ENCODE measurements at regions not wholly inside any gene's neighbourhood (a gene's known extent, or its start where the extent isn't known, plus 50 kb on each side); places are given as distances from the start of the nearest gene placed in this dataset.

DNA sequence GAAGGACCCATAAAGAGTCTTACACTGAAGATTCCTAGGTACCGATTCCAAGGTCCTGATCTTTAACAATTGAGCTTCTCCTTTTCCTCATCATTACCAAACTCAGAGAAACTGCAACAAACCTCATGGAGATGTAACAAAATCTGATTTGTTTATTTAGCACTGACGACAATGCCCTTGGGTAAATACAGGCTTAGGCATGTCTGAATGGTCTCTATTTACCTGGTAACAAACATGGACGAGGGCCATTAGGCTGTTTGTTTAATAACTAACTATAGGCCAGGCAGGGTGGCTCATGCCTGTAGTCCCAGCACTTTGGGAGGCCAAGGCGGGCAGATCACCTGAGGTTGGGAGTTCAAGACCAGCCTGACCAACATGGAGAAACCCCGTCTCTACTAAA is 333.3 kb downstream of the AGTPBP1 start:
- no peaks in the 10 kb centered on the region for H3K4me1 Mint-ChIP-seq (ENCODE audit: low read depth)
- no peak overlapping the region for H3K4me3 Mint-ChIP-seq
- no peaks in the 10 kb centered on the region for H3K9me3 Mint-ChIP-seq
- no peaks in the 10 kb centered on the region for H3K36me3 Mint-ChIP-seq (ENCODE audit: low read depth)
- H3K27me3 Mint-ChIP-seq: peaks cover 3% of the 10 kb centered on the region
- H3K27ac Mint-ChIP-seq: no peak overlapping the region

DNA sequence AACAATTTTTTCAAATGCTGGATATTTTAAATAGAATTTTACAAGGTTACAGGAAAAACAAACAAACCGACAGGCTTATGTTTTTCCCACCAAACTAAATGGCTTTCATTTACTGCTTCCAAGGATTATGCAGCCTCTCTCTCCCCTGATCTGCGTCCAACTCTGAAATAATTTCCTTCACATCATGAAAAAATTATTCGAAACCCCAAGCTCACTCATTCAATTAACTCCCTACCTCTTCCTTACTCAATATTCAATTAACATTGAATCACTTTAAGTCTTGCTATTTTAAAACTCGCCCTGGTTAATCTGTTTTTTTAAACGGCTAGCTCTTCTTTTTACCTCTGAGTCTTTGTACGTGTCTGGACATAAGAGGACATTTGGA is 336.2 kb downstream of the AGTPBP1 start:
- no peaks in the 10 kb centered on the region for H3K4me1 Mint-ChIP-seq (ENCODE audit: low read depth)
- H3K27me3 Mint-ChIP-seq: peaks cover 3% of the 10 kb centered on the region
- H3K27ac Mint-ChIP-seq: no peak overlapping the region
- H3K4me3 Mint-ChIP-seq: no peak overlapping the region
- H3K36me3 Mint-ChIP-seq (ENCODE audit: low read depth): no peaks in the 10 kb centered on the region
- H3K9me3 Mint-ChIP-seq: no peaks in the 10 kb centered on the region

DNA sequence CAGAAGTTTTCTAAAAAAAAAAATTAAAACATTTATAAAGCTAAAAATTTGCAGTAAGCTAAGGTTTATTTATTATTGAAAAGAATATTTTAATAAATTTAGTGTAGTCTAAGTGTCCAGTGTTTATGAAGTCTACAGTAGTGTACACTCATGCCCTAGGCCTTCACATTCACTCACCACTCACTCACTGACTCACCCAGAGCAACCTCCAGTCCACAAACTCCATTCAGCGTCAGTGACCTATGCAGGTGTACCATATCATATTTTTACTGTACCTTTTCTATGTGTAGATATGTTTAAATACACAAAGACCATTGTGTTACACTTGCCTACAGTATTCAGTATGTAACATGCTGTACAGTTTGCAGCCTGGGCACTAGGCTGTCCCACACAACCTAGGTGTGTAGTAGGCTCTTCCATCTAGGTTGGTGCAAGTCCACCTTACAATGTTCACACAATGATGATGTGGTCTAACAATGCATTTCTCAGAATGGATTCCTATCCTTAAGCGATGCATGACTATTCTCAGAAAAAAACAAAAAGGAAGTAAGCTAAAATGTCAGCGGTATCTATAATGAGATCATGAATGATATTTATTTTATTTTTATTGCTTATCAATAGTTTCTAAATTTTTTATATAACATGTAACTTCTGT is 336.7 kb downstream of the AGTPBP1 start:
- Mint-ChIP-seq H3K27me3 (peaks cover 3% of the 10 kb centered on the region), H3K4me1 (ENCODE audit: low read depth) (no peaks in the 10 kb centered on the region), H3K4me3 (no peak overlapping the region), H3K27ac (no peak overlapping the region), H3K9me3 (no peaks in the 10 kb centered on the region), H3K36me3 (ENCODE audit: low read depth) (no peaks in the 10 kb centered on the region)

DNA sequence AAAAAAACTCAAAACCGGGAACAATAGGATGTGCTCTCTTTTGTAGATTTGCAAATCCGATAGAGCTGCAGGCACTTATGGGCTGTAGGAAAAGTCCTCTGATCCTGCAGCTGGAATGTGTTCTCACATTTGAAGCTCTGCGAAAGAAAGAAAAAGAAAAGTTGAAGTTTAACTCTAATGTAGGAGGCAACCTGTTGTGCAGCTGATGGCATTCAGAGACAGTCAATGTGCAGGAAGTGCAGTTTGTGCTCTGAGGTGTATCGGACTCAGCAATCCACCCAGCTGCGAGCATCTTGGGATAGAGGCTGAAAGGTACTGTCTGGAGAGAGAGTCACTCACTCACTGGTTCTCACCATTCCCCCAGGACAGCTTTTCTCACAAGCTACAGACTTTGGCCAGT is 339.2 kb downstream of the AGTPBP1 start:
- H3K27me3 Mint-ChIP-seq: peaks cover 1% of the 10 kb centered on the region
- no peaks in the 10 kb centered on the region for H3K9me3 Mint-ChIP-seq
- no peak overlapping the region for H3K27ac Mint-ChIP-seq
- no peaks in the 10 kb centered on the region for H3K4me1 Mint-ChIP-seq (ENCODE audit: low read depth)
- no peak overlapping the region for H3K4me3 Mint-ChIP-seq
- no peaks in the 10 kb centered on the region for H3K36me3 Mint-ChIP-seq (ENCODE audit: low read depth)

DNA sequence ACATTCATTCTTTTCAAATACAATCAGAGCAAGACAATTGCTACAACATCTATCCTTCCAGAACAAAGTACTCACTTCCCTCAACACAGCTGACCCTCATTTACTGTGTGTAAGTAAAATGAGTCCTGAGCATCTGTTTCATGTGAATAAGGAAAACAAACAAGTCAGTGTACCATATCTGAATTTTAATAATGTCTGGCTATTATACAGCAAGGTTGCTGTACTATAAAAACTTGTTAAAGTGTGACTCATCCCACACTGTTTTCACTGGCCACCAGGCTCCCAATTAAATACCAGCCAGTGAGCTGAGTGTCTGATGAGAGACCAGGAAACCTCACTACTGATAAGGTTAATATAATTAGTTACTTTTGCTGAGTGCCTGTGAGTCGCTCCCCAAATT is 339.8 kb downstream of the AGTPBP1 start:
- Mint-ChIP-seq H3K27me3 (no peaks in the 10 kb centered on the region), H3K9me3 (no peaks in the 10 kb centered on the region), H3K27ac (no peak overlapping the region), H3K4me3 (no peak overlapping the region), H3K36me3 (ENCODE audit: low read depth) (no peaks in the 10 kb centered on the region), H3K4me1 (ENCODE audit: low read depth) (no peaks in the 10 kb centered on the region)

DNA sequence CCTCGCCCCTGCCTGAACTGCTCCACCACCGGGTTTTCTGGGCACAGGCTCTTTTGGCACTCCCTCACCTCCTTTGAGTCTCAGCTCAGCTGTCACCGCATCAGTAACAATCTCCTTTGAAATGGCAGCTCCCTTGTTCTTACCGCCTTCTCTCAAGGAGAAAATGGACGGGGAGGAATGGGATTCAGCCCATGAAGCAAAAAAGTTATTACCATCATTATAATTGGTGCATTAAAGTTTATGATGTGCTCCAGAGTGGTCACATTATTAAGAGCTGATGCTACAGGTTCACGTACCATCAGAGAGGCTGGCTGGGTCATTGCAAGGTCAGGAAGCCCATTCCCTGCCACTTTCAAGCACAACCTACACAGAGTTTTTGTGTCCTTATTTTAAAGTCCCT is 344.7 kb downstream of the AGTPBP1 start:
- no peaks in the 10 kb centered on the region for H3K36me3 Mint-ChIP-seq (ENCODE audit: low read depth)
- peaks cover 15% of the 10 kb centered on the region for H3K27me3 Mint-ChIP-seq
- no peaks in the 10 kb centered on the region for H3K4me1 Mint-ChIP-seq (ENCODE audit: low read depth)
- no peaks in the 10 kb centered on the region for H3K9me3 Mint-ChIP-seq
- no peak overlapping the region for H3K27ac Mint-ChIP-seq
- H3K4me3 Mint-ChIP-seq: no peak overlapping the region

DNA sequence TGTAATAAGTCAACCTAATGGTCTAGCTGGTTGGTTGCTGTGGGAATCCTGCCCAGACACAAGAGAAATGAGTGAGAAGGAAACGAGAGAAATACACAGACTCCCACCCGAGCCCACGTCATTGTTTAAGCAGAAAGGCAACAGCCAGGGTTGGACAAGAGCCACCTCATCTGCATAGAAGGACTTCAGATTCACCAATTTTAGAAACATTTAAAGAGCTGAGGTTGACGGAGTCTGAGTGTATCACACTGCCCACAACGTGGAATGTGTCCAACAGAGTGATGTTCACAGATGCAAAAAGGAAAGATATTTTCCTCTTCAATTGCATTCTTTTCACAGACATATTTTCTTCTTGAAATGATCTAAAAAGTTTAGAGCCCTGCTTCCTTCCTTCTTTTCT is 349.5 kb downstream of the AGTPBP1 start:
- Mint-ChIP-seq H3K4me1 (ENCODE audit: low read depth) (no peaks in the 10 kb centered on the region), H3K36me3 (ENCODE audit: low read depth) (no peaks in the 10 kb centered on the region), H3K27me3 (peaks cover 22% of the 10 kb centered on the region), H3K4me3 (no peak overlapping the region), H3K9me3 (no peaks in the 10 kb centered on the region), H3K27ac (no peak overlapping the region)

DNA sequence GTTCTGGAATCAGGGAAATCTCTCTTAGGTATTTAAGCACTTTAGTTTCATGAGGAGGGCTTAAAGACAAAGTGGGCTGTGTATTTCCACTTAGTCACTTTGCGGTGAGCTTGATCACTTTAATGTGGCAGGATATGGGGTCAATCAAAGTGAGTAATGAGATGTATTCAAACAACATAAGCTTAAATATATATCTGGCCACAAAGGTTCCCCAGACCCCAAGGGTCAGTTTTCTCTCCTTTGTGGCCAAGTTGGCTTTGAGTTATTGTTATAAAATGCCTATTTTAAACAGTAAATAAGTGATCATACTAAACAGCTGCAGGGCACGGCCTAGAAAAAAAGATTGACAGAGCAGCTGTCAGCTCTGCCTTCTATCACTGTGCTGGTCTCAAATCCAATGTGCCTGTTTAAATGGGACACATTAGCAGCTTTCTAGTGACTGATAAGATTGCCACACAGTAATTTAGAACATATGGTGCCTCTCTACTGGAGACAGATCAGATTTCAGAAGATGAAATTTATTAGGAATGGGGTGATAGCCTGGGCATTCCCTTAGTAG is 363.9 kb downstream of the AGTPBP1 start:
- Mint-ChIP-seq H3K27ac (no peak overlapping the region), H3K4me1 (ENCODE audit: low read depth) (peaks cover 8% of the 10 kb centered on the region), H3K9me3 (no peaks in the 10 kb centered on the region), H3K36me3 (ENCODE audit: low read depth) (no peaks in the 10 kb centered on the region), H3K4me3 (no peak overlapping the region), H3K27me3 (peaks cover 22% of the 10 kb centered on the region)

DNA sequence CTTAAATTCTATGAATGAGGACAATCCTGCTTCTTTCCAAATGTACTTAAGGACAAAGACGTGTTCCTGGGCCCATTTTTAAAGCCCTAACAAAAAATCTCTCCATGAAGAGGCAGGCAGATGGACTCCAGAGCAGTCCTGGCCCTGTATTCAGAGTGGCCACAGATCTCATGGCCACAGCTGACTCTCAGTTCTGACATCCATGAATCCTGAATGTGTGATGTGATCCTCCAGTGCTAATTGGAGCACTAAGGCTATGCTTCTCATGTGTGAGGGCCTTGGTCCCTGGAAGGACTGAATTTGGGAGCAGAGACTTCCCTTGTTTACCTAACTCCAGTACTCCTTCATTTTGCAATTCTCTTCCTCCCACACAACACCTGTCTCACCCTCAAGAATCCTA is 373.0 kb downstream of the AGTPBP1 start:
- no peak overlapping the region for H3K4me3 Mint-ChIP-seq
- no peak overlapping the region for H3K27ac Mint-ChIP-seq
- H3K9me3 Mint-ChIP-seq: no peaks in the 10 kb centered on the region
- H3K36me3 Mint-ChIP-seq (ENCODE audit: low read depth): no peaks in the 10 kb centered on the region
- no peaks in the 10 kb centered on the region for H3K4me1 Mint-ChIP-seq (ENCODE audit: low read depth)
- H3K27me3 Mint-ChIP-seq: no peaks in the 10 kb centered on the region

DNA sequence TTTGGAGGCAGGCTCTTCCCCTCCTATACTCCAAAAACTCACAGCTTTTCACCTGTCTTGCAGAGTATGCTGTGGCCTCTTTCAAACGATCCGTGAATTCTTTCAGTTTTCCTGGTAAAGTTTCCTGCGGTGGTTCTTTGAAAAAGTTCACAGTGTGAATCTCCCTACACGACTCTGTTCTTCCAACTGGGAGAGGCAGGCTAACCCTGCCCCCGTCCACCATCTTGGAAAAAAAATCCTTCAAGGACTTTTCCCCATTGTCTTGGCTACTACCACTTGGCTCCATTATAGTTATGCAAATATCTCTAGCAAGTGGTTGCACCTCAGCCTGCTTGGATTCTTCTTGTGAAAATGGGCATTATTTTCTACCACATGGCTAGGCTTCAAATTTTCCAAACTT is 382.6 kb downstream of the AGTPBP1 start:
- Mint-ChIP-seq H3K4me3 (no peak overlapping the region), H3K4me1 (ENCODE audit: low read depth) (no peaks in the 10 kb centered on the region), H3K27me3 (peaks cover 14% of the 10 kb centered on the region), H3K27ac (no peak overlapping the region), H3K9me3 (peaks cover 6% of the 10 kb centered on the region), H3K36me3 (ENCODE audit: low read depth) (no peaks in the 10 kb centered on the region)

DNA sequence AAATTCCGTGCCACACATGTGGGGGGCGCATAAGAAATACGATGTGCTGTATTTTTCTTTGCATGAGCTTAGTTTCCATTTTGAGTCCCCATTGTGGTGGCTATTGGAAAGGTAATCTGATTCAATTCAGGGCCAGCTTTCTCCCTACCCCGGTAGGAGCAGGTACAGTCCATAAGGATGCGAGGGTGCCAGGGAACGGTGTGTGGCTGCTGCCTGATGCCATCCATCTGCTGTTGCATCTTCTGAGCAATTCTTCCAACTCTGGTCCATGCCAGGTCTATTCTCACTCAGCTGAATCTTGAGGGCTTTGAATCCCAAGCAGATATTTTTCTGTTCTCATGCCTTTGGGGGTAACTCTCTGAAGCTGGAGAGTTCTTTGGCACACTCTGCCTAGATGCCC is 392.7 kb downstream of the AGTPBP1 start:
- Mint-ChIP-seq H3K9me3 (no peaks in the 10 kb centered on the region), H3K27ac (no peak overlapping the region), H3K27me3 (peaks cover 4% of the 10 kb centered on the region), H3K4me3 (no peak overlapping the region), H3K36me3 (ENCODE audit: low read depth) (no peaks in the 10 kb centered on the region), H3K4me1 (ENCODE audit: low read depth) (no peaks in the 10 kb centered on the region)

DNA sequence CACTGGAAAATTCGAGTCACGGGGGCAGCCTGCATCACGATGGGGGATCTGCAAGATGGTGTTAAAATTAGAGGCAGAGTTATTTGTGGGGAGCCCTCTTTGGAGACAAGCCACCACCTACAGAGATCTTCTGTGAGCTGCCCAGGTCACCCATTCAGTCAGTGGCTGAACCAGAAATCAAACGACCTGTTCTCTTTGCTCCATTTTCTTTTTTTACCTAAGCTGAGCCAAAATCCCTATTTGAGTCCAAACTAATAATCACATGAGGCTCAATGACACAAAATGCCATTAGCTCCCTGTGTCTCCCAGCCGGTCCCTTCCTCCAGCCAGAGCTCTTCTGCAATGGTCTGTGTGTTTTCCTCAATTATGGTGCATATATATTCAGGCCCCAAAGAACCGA is 394.2 kb downstream of the AGTPBP1 start:
- H3K4me3 Mint-ChIP-seq: no peak overlapping the region
- no peak overlapping the region for H3K27ac Mint-ChIP-seq
- no peaks in the 10 kb centered on the region for H3K9me3 Mint-ChIP-seq

DNA sequence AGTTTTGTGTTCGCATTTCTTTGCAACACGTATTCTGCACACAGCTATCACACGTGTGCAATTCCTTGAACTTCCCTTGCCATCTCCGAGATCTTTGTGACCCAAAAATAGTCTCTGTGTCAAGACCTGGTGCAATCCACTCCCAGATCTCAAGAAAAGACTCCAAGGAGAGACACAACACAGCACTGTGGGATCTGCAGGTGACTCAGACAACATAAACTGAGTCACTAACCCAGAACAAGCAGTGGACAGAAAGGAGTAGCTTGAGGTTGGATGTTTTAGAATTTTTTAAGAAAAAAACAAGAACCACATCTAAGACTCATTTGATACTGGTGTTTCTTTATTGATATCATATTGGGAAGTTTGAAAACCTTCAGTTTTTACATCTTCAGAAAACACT is 396.9 kb downstream of the AGTPBP1 start:
- H3K4me1 Mint-ChIP-seq (ENCODE audit: low read depth): no peaks in the 10 kb centered on the region
- no peaks in the 10 kb centered on the region for H3K36me3 Mint-ChIP-seq (ENCODE audit: low read depth)
- no peak overlapping the region for H3K4me3 Mint-ChIP-seq
- H3K9me3 Mint-ChIP-seq: no peaks in the 10 kb centered on the region
- H3K27me3 Mint-ChIP-seq: peaks cover 10% of the 10 kb centered on the region
- H3K27ac Mint-ChIP-seq: no peak overlapping the region

More for the DNA sequence above, 394.2 kb downstream of the AGTPBP1 start:
- Mint-ChIP-seq H3K4me1 (ENCODE audit: low read depth) (no peaks in the 10 kb centered on the region), H3K36me3 (ENCODE audit: low read depth) (no peaks in the 10 kb centered on the region), H3K27me3 (peaks cover 4% of the 10 kb centered on the region)

DNA sequence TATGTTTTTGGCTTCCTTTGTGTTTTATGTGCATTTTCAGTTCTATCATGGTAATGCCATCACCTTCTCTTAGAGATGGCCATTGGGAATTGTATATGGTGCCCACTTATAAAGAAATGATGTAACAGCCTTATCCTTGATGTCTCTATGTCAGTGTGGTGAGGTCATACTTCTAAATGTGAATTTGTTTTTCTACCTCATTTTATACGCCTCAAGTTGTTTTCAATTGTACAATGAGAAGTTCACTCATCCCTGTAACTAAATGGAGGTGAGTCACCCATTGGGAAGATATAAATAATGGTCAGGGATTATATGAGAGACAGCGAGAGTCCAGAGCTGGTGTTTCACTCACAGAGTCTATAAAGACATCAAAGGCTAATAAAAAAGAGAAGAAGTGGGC is 402.4 kb downstream of the AGTPBP1 start:
- no peak overlapping the region for H3K27ac Mint-ChIP-seq
- no peak overlapping the region for H3K4me3 Mint-ChIP-seq
- peaks cover 11% of the 10 kb centered on the region for H3K27me3 Mint-ChIP-seq
- H3K9me3 Mint-ChIP-seq: no peaks in the 10 kb centered on the region
- no peaks in the 10 kb centered on the region for H3K36me3 Mint-ChIP-seq (ENCODE audit: low read depth)
- H3K4me1 Mint-ChIP-seq (ENCODE audit: low read depth): no peaks in the 10 kb centered on the region

DNA sequence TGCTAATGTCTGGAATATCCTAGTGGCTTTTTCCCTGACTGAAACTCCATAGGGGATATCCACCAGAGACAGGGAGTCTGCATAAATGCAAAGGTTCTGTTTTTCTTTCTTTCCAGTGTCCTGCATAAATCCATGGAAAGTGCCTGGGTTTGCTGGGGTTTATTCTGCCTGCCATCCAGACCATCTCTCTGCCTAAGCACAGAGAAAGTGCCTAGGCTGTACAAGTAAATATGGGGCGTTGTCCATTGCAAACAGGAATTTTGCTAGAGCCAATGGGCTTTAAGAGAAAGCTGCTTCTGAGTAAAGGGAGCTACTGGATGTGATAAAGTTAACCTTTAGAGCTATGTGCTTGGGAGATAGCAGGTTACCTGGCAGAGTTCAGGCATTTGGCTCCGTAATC is 407.5 kb downstream of the AGTPBP1 start:
- H3K27me3 Mint-ChIP-seq: peaks cover 5% of the 10 kb centered on the region
- H3K27ac Mint-ChIP-seq: no peak overlapping the region
- H3K9me3 Mint-ChIP-seq: no peaks in the 10 kb centered on the region
- H3K4me1 Mint-ChIP-seq (ENCODE audit: low read depth): no peaks in the 10 kb centered on the region
- H3K4me3 Mint-ChIP-seq: no peak overlapping the region
- no peaks in the 10 kb centered on the region for H3K36me3 Mint-ChIP-seq (ENCODE audit: low read depth)

DNA sequence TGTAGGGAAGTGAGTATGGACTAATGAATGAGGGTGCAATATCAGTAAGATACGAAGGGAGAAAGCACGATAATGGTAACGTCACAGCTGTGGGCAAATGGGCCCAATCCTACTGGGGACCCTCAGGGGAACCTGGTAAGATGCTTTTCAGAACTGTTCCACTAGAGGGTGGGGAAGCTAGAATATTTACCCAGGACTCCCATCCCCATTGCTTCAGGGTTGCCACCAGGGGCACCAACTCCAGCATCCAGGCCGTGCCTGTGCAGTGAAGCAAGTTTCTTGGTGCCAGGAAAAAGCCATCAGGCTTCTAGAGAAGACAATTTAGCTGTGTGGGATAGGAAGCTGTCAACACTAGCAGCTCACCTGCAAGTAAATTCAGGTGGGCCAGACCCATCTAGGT is 409.3 kb downstream of the AGTPBP1 start:
- Mint-ChIP-seq H3K27ac (no peak overlapping the region), H3K36me3 (ENCODE audit: low read depth) (no peaks in the 10 kb centered on the region), H3K4me3 (no peak overlapping the region), H3K27me3 (peaks cover 5% of the 10 kb centered on the region), H3K9me3 (no peaks in the 10 kb centered on the region), H3K4me1 (ENCODE audit: low read depth) (no peaks in the 10 kb centered on the region)
